ENCODE measurements at regions not wholly inside any gene's neighbourhood (a gene's known extent, or its start where the extent isn't known, plus 50 kb on each side); places are given as distances from the start of the nearest gene placed in this dataset.

DNA sequence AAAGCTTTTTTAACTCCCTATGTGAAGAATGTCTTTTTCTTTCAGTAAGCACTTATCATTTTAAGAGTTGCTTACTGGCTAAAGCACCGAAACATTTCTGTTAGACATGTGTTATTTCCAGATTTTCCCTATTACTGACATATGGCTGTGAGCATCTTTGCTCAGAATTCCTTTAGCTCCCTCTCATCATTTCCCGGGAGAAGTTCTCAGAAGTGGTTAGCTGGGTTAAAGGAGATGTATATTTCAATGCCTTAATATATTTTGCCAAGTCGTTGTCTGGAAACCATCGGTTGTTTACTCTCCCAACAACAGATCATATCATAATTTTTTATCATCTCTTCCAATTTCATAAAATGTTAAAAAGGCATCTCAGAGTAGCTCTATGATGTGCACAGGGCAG is 396.5 kb downstream of the OCA2 start:
- ATAC-seq, result no peak

DNA sequence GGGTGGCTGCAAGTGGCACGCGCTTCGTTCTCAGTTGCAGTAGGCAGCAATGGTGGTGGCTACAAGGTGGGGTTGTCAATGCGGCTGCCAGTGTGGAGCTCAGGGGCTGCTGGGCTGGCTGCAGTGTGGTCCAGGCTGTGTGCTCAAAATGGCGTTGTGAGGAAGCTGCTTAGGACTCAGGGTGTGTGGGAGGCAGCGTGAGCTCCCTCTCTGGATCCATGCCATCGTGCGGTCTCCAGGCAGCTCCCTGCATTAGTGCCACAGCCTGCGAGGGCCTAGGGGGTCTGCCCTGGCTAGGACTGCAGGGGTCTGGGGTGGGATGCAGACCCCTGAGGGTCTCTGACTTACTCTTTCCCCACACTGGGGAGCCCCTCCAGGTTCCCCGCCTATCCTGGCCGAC is 397.2 kb downstream of the OCA2 start:
- DNase-seq (ENCODE audit: low spot score) (no peak), ATAC-seq (no peak)

More for the DNA sequence above, 396.5 kb downstream of the OCA2 start:
- no peak for DNase-seq (ENCODE audit: low spot score)

DNA sequence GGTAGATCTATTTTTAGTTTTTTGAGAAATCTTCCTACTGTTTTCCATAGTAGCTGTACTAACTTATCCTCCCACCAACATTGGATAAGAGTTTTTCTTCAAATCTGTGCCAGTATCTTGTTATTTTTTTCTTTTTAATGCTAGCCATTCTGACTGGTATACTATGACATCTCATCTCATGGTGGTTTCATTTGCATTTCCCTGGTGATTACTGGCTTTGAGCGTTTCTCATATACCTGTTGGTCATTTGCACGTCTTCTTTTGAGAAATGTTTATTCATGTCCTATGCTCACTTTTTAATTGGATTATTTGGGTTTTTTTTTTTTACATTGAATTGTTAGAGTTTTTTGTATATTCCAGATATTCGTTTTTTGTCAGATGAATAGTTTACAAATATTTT is 398.1 kb downstream of the OCA2 start:
- no peak for ATAC-seq
- DNase-seq (ENCODE audit: low spot score), result no peak

DNA sequence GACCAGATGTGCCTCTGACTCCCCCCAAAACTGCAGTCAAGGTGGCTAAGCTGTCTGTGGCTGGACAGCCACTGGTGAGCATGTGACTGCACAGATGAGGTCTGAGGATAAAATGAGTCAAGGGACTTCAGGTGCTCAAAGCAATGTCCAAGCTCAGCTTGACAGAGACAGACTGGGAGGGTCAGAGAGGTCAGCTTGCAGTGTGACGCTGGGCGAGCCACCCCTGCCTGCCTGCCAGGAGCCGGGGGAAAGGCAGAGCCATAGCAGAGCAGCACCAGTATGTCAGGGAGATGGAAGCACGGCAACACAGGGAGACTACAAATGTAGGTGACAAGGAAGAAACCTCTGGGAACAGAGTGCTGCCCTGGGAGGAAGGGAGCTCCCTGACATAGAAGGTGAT is 399.4 kb downstream of the OCA2 start:
- ATAC-seq, result no peak
- DNase-seq (ENCODE audit: low spot score), result no peak

GRCh38 chr15:27696530-27696929 is 402.6 kb downstream of the OCA2 start:
- no peak for ATAC-seq
- DNase-seq (ENCODE audit: low spot score), result no peak

DNA sequence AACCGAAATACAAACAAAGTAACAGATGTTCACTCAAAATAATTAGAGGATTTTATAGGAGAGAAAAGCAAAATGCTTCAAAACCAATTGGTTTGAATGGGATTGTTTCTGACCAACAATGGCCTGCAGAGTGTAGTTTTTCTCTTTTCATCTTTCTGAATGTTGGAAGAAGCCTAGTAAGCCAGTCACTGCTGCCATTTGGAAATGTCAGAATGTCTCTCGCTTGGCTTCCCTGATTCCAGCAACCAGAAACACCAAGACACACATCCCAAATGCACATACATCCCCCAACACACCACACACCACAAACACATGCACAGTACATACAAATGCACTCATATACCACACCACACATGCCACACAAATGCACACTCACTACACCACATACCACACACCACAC is 403.4 kb downstream of the OCA2 start:
- DNase-seq (ENCODE audit: low spot score) (no peak), ATAC-seq (no peak)

- ATAC-seq (no peak), DNase-seq (ENCODE audit: low spot score) (no peak)
Observed at GRCh38 chr15:27694506-27695087, 404.5 kb downstream of the OCA2 start.

DNA sequence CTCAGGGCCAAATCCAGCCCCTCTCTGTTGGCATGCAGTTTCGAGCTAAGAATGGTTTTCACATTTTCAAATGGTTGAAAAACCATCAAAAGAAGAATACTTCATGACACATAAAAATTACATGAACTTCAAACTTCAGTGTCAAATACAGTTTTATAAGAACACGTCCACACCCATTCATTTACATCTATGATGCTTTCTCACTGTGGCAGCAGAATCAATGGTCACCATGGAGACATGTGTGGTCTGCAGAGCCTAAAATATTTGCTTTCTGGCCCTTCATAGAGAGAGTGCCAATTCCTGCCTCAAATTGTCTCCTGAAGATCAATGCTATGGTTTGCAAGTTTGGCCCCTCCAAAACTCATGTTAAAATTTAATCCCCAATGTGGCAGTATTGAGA is 405.8 kb downstream of the OCA2 start:
- ATAC-seq, result no peak
- DNase-seq (ENCODE audit: low spot score), result no peak

GRCh38 chr15:27692438-27692837 is 406.7 kb downstream of the OCA2 start:
- no peak for ATAC-seq
- DNase-seq (ENCODE audit: low spot score), result no peak

- no peak for DNase-seq (ENCODE audit: low spot score)
- no peak for ATAC-seq
Observed at GRCh38 chr15:27690290-27690689, 408.8 kb downstream of the OCA2 start.

- DNase-seq (ENCODE audit: low spot score) (no peak), ATAC-seq (no peak)
Observed at GRCh38 chr15:27686971-27687370, 412.1 kb downstream of the OCA2 start.

- ATAC-seq (no peak), DNase-seq (ENCODE audit: low spot score) (no peak)
Observed at GRCh38 chr15:27686369-27686768, 412.7 kb downstream of the OCA2 start.

GRCh38 chr15:27685644-27686043 is 413.5 kb downstream of the OCA2 start:
- no peak for DNase-seq (ENCODE audit: low spot score)
- ATAC-seq, result no peak

DNA sequence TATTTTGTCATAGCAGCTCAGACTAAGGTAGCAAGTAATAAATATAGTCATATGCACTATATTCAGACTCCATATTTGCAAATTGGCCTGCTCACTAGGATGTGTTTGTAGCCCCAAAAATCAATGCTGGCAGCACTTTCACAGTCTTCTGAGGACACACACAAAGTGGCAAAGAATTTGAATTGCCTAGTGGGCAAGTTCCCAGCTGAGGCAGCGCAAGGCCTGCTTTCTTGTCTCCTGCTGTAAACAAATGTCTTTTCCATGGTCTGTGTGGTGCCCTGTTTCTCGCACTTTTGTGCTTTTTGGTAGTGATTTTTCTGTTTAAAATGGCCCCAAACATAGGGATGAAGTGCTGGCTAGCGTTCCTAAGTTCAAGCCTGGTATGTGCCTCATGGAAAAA is 416.0 kb downstream of the OCA2 start:
- ATAC-seq, result no peak

DNA sequence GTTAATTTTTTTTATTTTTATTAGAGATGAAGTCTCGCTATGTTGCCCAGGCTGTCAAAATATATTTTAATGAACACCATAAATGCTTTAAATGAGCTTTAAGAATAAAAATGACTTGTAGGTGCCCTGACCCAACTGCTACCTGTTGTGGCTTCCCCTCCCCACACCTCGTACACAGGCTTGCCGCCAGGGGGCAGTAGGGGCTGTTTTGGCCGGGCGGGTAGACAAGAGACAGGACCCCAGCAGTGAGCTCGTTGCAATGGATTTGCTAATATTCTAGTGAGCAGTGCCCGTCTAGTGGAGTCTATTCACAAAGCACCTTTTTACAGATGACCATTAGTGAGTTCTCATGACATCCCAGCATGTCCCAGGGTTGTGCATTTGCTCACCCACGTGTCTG is 418.1 kb downstream of the OCA2 start:
- ATAC-seq (peak; percentile 43), DNase-seq (ENCODE audit: low spot score) (no peak)

More for the DNA sequence above, 416.0 kb downstream of the OCA2 start:
- no peak for DNase-seq (ENCODE audit: low spot score)

DNA sequence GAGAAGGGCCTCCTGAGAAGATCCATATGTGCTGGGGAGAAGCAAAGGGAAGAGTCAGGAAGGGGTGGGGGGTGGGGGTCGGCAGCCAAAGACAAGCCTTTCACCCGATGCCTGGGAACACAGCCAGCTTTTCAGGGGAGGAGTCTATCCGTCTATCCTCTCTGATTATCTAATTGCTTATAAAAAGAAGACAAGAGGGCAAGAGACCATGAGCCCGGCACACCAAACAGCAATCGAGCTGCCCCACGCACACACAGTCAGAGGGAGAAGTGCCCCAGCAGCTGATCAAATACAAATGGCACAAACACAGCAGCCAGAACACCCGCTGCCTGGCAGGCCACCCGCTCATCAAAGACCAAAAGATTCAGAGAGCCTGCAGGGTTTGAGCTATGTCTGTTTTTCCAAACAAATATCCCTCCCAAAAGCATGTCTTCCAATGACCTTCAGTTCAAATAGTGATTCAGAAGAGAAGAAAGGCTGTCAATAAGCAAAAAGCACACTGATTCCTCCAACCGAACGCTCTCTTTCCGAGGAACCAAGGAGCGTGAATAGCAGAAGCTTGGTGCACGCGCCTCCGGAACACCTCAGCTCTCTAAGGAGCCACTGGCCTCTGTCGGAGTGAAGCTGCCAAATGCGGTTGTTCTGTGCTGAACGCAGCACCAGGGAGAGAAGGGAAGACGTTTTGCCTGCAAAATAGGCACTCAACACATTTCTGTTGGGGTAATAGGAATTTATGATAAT is 419.2 kb downstream of the OCA2 start:
- no peak for ATAC-seq
- no peak for DNase-seq (ENCODE audit: low spot score)

- ATAC-seq (no peak), DNase-seq (ENCODE audit: low spot score) (no peak)
Observed at GRCh38 chr15:27679203-27679602, 419.9 kb downstream of the OCA2 start.

DNA sequence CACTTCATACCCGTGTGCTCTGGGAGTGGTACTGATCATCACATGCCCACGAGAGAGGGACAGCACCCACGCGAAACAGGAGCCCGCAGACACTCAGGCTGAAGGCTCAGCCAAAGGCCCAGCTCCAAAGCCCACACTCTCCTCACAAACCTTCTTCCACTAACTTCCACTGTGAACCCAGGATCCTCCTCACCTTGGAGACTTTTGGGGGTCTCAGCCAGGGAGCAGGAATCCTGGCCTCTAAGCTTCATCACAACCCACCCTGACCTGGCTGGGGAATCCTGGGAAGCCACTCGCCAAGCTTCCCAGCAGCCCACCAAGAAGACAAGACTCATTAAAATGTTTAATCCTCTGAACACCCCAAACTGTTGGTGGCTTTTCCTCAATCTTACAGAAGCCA is 421.2 kb downstream of the OCA2 start:
- no peak for DNase-seq (ENCODE audit: low spot score)
- ATAC-seq, result no peak

- DNase-seq (ENCODE audit: low spot score), result no peak
- ATAC-seq, result no peak
Observed at GRCh38 chr15:27676647-27677046, 422.5 kb downstream of the OCA2 start.

DNA sequence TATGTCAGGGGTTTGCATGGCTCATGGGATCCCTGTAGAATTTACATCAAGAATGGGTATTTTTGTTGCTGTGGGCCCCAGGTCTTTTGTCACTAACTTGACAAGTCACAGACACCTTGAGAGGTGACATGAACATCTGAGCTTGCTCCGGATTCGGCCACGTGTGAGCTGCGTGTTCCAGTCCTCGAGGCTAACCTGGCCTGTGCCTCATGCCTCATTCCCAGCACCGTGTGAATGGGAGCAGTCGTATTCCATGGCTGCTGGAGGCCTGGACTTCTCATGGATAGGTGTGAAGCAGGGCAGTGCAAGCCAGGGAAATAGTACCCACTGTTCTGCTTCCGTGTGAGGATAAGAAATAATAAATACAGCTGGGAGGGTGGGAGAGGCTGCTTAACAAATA is 423.5 kb downstream of the OCA2 start:
- ATAC-seq (no peak), DNase-seq (ENCODE audit: low spot score) (no peak)

- DNase-seq (ENCODE audit: low spot score), result no peak
- ATAC-seq, result no peak
Observed at GRCh38 chr15:27674826-27675225, 424.3 kb downstream of the OCA2 start.

- no peak for DNase-seq (ENCODE audit: low spot score)
- no peak for ATAC-seq
Observed at GRCh38 chr15:27673766-27674445, 425.2 kb downstream of the OCA2 start.

Data from left lobe of liver (tissue), 2 donors.